B cell (primary cell): ENCODE measurements at regions not wholly inside any gene's neighbourhood (a gene's known extent, or its start where the extent isn't known, plus 50 kb on each side); places are given as distances from the start of the nearest gene placed in this dataset.

Source experiments
- ATAC-seq: fragments of 200-7000 bp; cut with Tn5 transposase; one replicate; pipeline ENCODE4 v1.10.0; 2021; ENCODE audit warnings: low read depth, mild to moderate bottlenecking, moderate number of reproducible peaks, moderate library complexity
- CTCF ChIA-PET: fragments of 350-600 bp; sonication (Branson Sonifier 250); formaldehyde crosslinking; loops from one replicate; lab custom pipeline; 2021; ENCODE audit warnings: antibody characterized with exemption, inconsistent platforms; lab: Charles Lee
- POLR2A ChIA-PET: fragments of 350-600 bp; sonication (Branson Sonifier 250); formaldehyde crosslinking; loops from one replicate; lab custom pipeline; 2021; ENCODE audit warnings: antibody characterized with exemption; lab: Charles Lee
- DNase-seq: peaks from one replicate; pipeline ENCODE4 v3.0.0; 2013
- H2AFZ ChIP-seq: 2 replicates; pipeline ENCODE4 v1.6.1; 2012; ENCODE audit warnings: mild to moderate bottlenecking, low read depth, low read length; ENCODE audit not compliant: insufficient read depth, poor library complexity, severe bottlenecking
- H3K27ac ChIP-seq, 2 donors: 1 replicate in 1 of 2; 2 replicates in 1 of 2; pipeline ENCODE4 v1.5.1; 2012 to 2013; ENCODE audit warnings: low read length in 2 of 2, mild to moderate bottlenecking in 2 of 2, moderate library complexity in 1 of 2
- H3K27me3 ChIP-seq, 4 experiments: fragments of 200-600 bp in 1 of 4; sonication (generic) in 1 of 4; replicated peaks in 1 of 4; 1 replicate in 2 of 4; 2 replicates in 2 of 4; pipeline versions ENCODE4 v1.6.1 to v1.7.0; 2013 to 2016; ENCODE audit warnings: low read length in 3 of 4, mild to moderate bottlenecking in 2 of 4, mixed read lengths in 1 of 4, moderate library complexity in 1 of 4; ENCODE audit not compliant: insufficient read depth in 4 of 4, control insufficient read depth in 3 of 4; ENCODE audit errors: control extremely low read depth in 1 of 4
- H3K36me3 ChIP-seq, 2 experiments: replicated peaks in 1 of 2; 1 replicate in 1 of 2; 2 replicates in 1 of 2; pipeline versions ENCODE4 v1.6.1 to v1.7.1; 2013; ENCODE audit warnings: low read length in 1 of 2; ENCODE audit not compliant: insufficient read depth in 2 of 2, control insufficient read depth in 1 of 2; ENCODE audit errors: control extremely low read depth in 1 of 2, extremely low read depth in 1 of 2
- H3K4me1 ChIP-seq, 2 donors: fragments of 200-600 bp in 1 of 2; sonication (generic) in 1 of 2; 1 replicate in 1 of 2; 2 replicates in 1 of 2; pipeline versions ENCODE4 v1.5.1 to v1.6.1; 2013 to 2017; ENCODE audit warnings: low read length in 2 of 2; ENCODE audit not compliant: control insufficient read depth in 2 of 2, insufficient read depth in 2 of 2
- H3K4me2 ChIP-seq: replicated peaks from 2 replicates; pipeline ENCODE3; 2012; ENCODE audit warnings: mild to moderate bottlenecking, low read depth, low read length; ENCODE audit not compliant: poor library complexity, severe bottlenecking
- H3K4me3 ChIP-seq, 5 experiments: fragments of 200-600 bp in 1 of 5; sonication (generic) in 1 of 5; 1 replicate in 3 of 5; 2 replicates in 2 of 5; pipeline versions ENCODE4 v1.5.1 to v1.7.0; 2011 to 2016; ENCODE audit warnings: low read length in 4 of 5, mild to moderate bottlenecking in 4 of 5, low read depth in 2 of 5, control low read depth in 1 of 5, moderate library complexity in 1 of 5; ENCODE audit not compliant: insufficient read depth in 1 of 5; ENCODE audit errors: control extremely low read depth in 1 of 5, extremely low read depth in 1 of 5
- H3K79me2 ChIP-seq: fragments of 200-600 bp; sonication (generic); one replicate; pipeline ENCODE4 v1.6.0; 2016; ENCODE audit warnings: low read length; ENCODE audit not compliant: control insufficient read depth, insufficient read depth
- H3K9ac ChIP-seq: fragments of 200-600 bp; sonication (generic); 2 replicates; pipeline ENCODE4 v1.6.1; 2017; ENCODE audit warnings: mild to moderate bottlenecking, low read length, moderate library complexity
- H3K9me3 ChIP-seq, 3 donors: one replicate each; pipeline versions ENCODE4 v1.6.1 to v1.7.1; 2013; ENCODE audit warnings: low read length in 2 of 3; ENCODE audit not compliant: control insufficient read depth in 2 of 3, insufficient read depth in 1 of 3; ENCODE audit errors: control extremely low read depth in 1 of 3
- H4K20me1 ChIP-seq: 2 replicates; pipeline ENCODE4 v1.6.0; 2012; ENCODE audit warnings: mild to moderate bottlenecking, low read length; ENCODE audit not compliant: insufficient read depth, control insufficient read depth, poor library complexity, severe bottlenecking
- H3K27ac Mint-ChIP-seq: one replicate; pipeline ENCODE4 v1.8.0; 2021; ENCODE audit warnings: mixed read lengths
- H3K27me3 Mint-ChIP-seq: one replicate; pipeline ENCODE4 v1.8.0; 2021; ENCODE audit warnings: mixed read lengths
- H3K4me1 Mint-ChIP-seq: one replicate; pipeline ENCODE4 v1.8.0; 2021; ENCODE audit warnings: mixed read lengths
- H3K4me3 Mint-ChIP-seq: one replicate; pipeline ENCODE4 v1.8.0; 2021; ENCODE audit warnings: mixed read lengths
- H3K9me3 Mint-ChIP-seq: one replicate; pipeline ENCODE4 v1.8.0; 2022; ENCODE audit warnings: mixed read lengths; ENCODE audit not compliant: insufficient read depth
- CTCF ChIP-seq: fragments of 200-600 bp; IDR thresholded peaks from one replicate; pipeline ENCODE4 v1.8.0; 2022; ENCODE audit warnings: antibody characterized with exemption, mild to moderate bottlenecking
- EZH2 ChIP-seq: IDR thresholded peaks from 2 replicates; pipeline ENCODE4 v1.6.1; 2012; ENCODE audit warnings: borderline replicate concordance, low read depth, mild to moderate bottlenecking, moderate library complexity, low read length; ENCODE audit not compliant: insufficient read depth, poor library complexity, severe bottlenecking
- WGBS: methylation state at CpG from one replicate; pipeline ENCODE4 v1.1.5; 2013; ENCODE audit warnings: missing lambda C conversion rate; ENCODE audit not compliant: insufficient coverage; 5-methylcytosine and 5-hydroxymethylcytosine counted together
- intact Hi-C: fragments of 100-400 bp; cut with micrococcal nuclease; formaldehyde crosslinking; loops from one replicate; pipeline ENCODE4 v1.10.0; 2022

- no peak overlapping the region for H3K27ac Mint-ChIP-seq
- DNase-seq: no peak
- POLR2A ChIA-PET: no interaction called here
- H3K4me1 Mint-ChIP-seq: no peaks in the 10 kb centered on the region
- H3K27me3 Mint-ChIP-seq: no peaks in the 10 kb centered on the region
- no CpG with 5 or more reads among the region's 2 CpGs for WGBS
- no peaks in the 10 kb centered on the region for H3K79me2 ChIP-seq
- no peak overlapping the region for H3K4me3 ChIP-seq
- no peaks in the 10 kb centered on the region for H3K9me3 ChIP-seq
- no peak overlapping the region for H2AFZ ChIP-seq
- no peaks in the 10 kb centered on the region for H3K9me3 Mint-ChIP-seq
- TF ChIP-seq CTCF: no peak
- H3K4me1 ChIP-seq: no peaks in the 10 kb centered on the region
- H3K27me3 ChIP-seq: no peaks in the 10 kb centered on the region
- no peak overlapping the region for H3K27ac ChIP-seq
- no peaks in the 10 kb centered on the region for H4K20me1 ChIP-seq
- intact Hi-C loops: no loop called here
- H3K9ac ChIP-seq: no peak overlapping the region
- CTCF ChIA-PET: no interaction called here
- no peak overlapping the region for H3K4me3 Mint-ChIP-seq
- no peaks in the 10 kb centered on the region for H3K36me3 ChIP-seq
- H3K4me2 ChIP-seq: no peak overlapping the region
- ATAC-seq: no peak
These were observed 267.6 kb downstream of the TMEM167A start for GRCh38 chr5:82809420-82810143.

GRCh38 chr5:82808960-82809359 lies 268.2 kb downstream of the TMEM167A start:
- Mint-ChIP-seq H3K4me1 (no peaks in the 10 kb centered on the region), H3K27me3 (no peaks in the 10 kb centered on the region), H3K9me3 (no peaks in the 10 kb centered on the region), H3K4me3 (no peak overlapping the region), H3K27ac (no peak overlapping the region)
- WGBS: 20% methylated on average over 1 of the region's 3 CpGs
- Histone ChIP-seq H2AFZ (no peak overlapping the region), H3K9me3 (no peaks in the 10 kb centered on the region), H3K4me1 (no peaks in the 10 kb centered on the region), H3K27ac (no peak overlapping the region), H3K27me3 (no peaks in the 10 kb centered on the region), H3K9ac (no peak overlapping the region), H3K79me2 (no peaks in the 10 kb centered on the region), H4K20me1 (no peaks in the 10 kb centered on the region), H3K36me3 (no peaks in the 10 kb centered on the region), H3K4me2 (no peak overlapping the region), H3K4me3 (no peak overlapping the region)
- intact Hi-C loops: no loop called here
- TF ChIP-seq CTCF (no peak), EZH2 (no peak)
- DNase-seq (no peak), ATAC-seq (no peak)
- ChIA-PET POLR2A (no interaction called here), CTCF (no interaction called here)
